ENCODE measurements at regions not wholly inside any gene's neighbourhood (a gene's known extent, or its start where the extent isn't known, plus 50 kb on each side); places are given as distances from the start of the nearest gene placed in this dataset.

GRCh38 chr12:78695749-78696148 lies 168.8 kb upstream of the SYT1 start:
- 95% methylated on average over 2 of the region's 2 CpGs for WGBS
- no peak for DNase-seq

GRCh38 chr12:78696267-78696666 lies 168.3 kb upstream of the SYT1 start:
- H2BK15ac ChIP-seq (ENCODE audit: low read depth, poor library complexity, severe bottlenecking): no peak overlapping the region
- H2AFZ ChIP-seq (ENCODE audit: low read depth, low read length): no peak overlapping the region
- H3K4me3 ChIP-seq (ENCODE audit: insufficient read depth in 1 of 2, low read depth in 1 of 2, low read length in 2 of 2): no peak overlapping the region
- 87% methylated on average over 2 of the region's 2 CpGs for WGBS
- H3K18ac ChIP-seq (ENCODE audit: low read depth in 1 of 2, low read length in 2 of 2): no peak overlapping the region
- H3K23ac ChIP-seq (ENCODE audit: low read length in 2 of 2): no peak overlapping the region
- no peaks in the 10 kb centered on the region for H3K27me3 ChIP-seq (ENCODE audit: control insufficient read depth in 1 of 2, insufficient read depth in 1 of 2, low read length in 2 of 2)
- H3K79me1 ChIP-seq (replicated peaks; ENCODE audit: low read length, poor library complexity, severe bottlenecking): no peaks in the 10 kb centered on the region
- peaks cover 4% of the 10 kb centered on the region for H3K9me3 ChIP-seq (ENCODE audit: control insufficient read depth, low read length)
- H3K4ac ChIP-seq (ENCODE audit: low read depth in 1 of 2, low read length in 2 of 2): no peak overlapping the region
- H4K91ac ChIP-seq (ENCODE audit: low read length): no peak overlapping the region
- DNase-seq: no peak
- no peak overlapping the region for H4K8ac ChIP-seq (ENCODE audit: low read length)
- no peak overlapping the region for H3K4me2 ChIP-seq (ENCODE audit: low read length, poor library complexity, severe bottlenecking)
- no peak overlapping the region for H2BK12ac ChIP-seq (ENCODE audit: low read length in 2 of 2)
- no peaks in the 10 kb centered on the region for H3K36me3 ChIP-seq (ENCODE audit: control insufficient read depth in 1 of 2, insufficient read depth in 2 of 2, low read depth in 1 of 2, low read length in 2 of 2)
- no peak overlapping the region for H3K14ac ChIP-seq (ENCODE audit: low read length in 2 of 2)
- H3K4me1 ChIP-seq (ENCODE audit: control insufficient read depth, insufficient read depth, low read depth, low read length): no peaks in the 10 kb centered on the region
- H3K9ac ChIP-seq (ENCODE audit: low read length): no peak overlapping the region
- no peak overlapping the region for H2BK5ac ChIP-seq (ENCODE audit: low read depth, low read length, poor library complexity, severe bottlenecking)
- no peak overlapping the region for H2AK5ac ChIP-seq (ENCODE audit: low read length, severe bottlenecking)
- H3K27ac ChIP-seq (ENCODE audit: low read length, poor library complexity, severe bottlenecking): no peak overlapping the region
- no peak overlapping the region for H2BK120ac ChIP-seq (ENCODE audit: low read depth, low read length)

More at GRCh38 chr12:78695749-78696148, 168.8 kb upstream of the SYT1 start:
- Histone ChIP-seq H3K23ac (ENCODE audit: low read length in 2 of 2) (no peak overlapping the region), H3K36me3 (ENCODE audit: control insufficient read depth in 1 of 2, insufficient read depth in 2 of 2, low read depth in 1 of 2, low read length in 2 of 2) (no peaks in the 10 kb centered on the region), H2BK15ac (ENCODE audit: low read depth, poor library complexity, severe bottlenecking) (no peak overlapping the region), H3K4me2 (ENCODE audit: low read length, poor library complexity, severe bottlenecking) (no peak overlapping the region), H4K8ac (ENCODE audit: low read length) (no peak overlapping the region), H3K4me1 (ENCODE audit: control insufficient read depth, insufficient read depth, low read depth, low read length) (no peaks in the 10 kb centered on the region), H3K4ac (ENCODE audit: low read depth in 1 of 2, low read length in 2 of 2) (no peak overlapping the region), H2BK120ac (ENCODE audit: low read depth, low read length) (no peak overlapping the region), H3K27me3 (ENCODE audit: control insufficient read depth in 1 of 2, insufficient read depth in 1 of 2, low read length in 2 of 2) (no peaks in the 10 kb centered on the region), H4K91ac (ENCODE audit: low read length) (no peak overlapping the region), H2BK5ac (ENCODE audit: low read depth, low read length, poor library complexity, severe bottlenecking) (no peak overlapping the region), H3K9me3 (ENCODE audit: control insufficient read depth, low read length) (peaks cover 4% of the 10 kb centered on the region), H3K79me1 (replicated peaks; ENCODE audit: low read length, poor library complexity, severe bottlenecking) (no peaks in the 10 kb centered on the region), H2AFZ (ENCODE audit: low read depth, low read length) (no peak overlapping the region), H2AK5ac (ENCODE audit: low read length, severe bottlenecking) (no peak overlapping the region), H3K14ac (ENCODE audit: low read length in 2 of 2) (no peak overlapping the region), H3K9ac (ENCODE audit: low read length) (no peak overlapping the region), H3K18ac (ENCODE audit: low read depth in 1 of 2, low read length in 2 of 2) (no peak overlapping the region), H3K4me3 (ENCODE audit: insufficient read depth in 1 of 2, low read depth in 1 of 2, low read length in 2 of 2) (no peak overlapping the region), H2BK12ac (ENCODE audit: low read length in 2 of 2) (no peak overlapping the region), H3K27ac (ENCODE audit: low read length, poor library complexity, severe bottlenecking) (no peak overlapping the region)

- Histone ChIP-seq H3K27me3 (ENCODE audit: control insufficient read depth in 1 of 2, insufficient read depth in 1 of 2, low read length in 2 of 2) (no peaks in the 10 kb centered on the region), H3K4me2 (ENCODE audit: low read length, poor library complexity, severe bottlenecking) (no peak overlapping the region), H3K9ac (ENCODE audit: low read length) (no peak overlapping the region), H2BK12ac (ENCODE audit: low read length in 2 of 2) (no peak overlapping the region), H3K4me3 (ENCODE audit: insufficient read depth in 1 of 2, low read depth in 1 of 2, low read length in 2 of 2) (no peak overlapping the region), H3K23ac (ENCODE audit: low read length in 2 of 2) (no peak overlapping the region), H4K8ac (ENCODE audit: low read length) (no peak overlapping the region), H3K4me1 (ENCODE audit: control insufficient read depth, insufficient read depth, low read depth, low read length) (no peaks in the 10 kb centered on the region), H2AFZ (ENCODE audit: low read depth, low read length) (no peak overlapping the region), H3K27ac (ENCODE audit: low read length, poor library complexity, severe bottlenecking) (no peak overlapping the region), H2BK15ac (ENCODE audit: low read depth, poor library complexity, severe bottlenecking) (no peak overlapping the region), H3K9me3 (ENCODE audit: control insufficient read depth, low read length) (peaks cover 4% of the 10 kb centered on the region), H2BK120ac (ENCODE audit: low read depth, low read length) (no peak overlapping the region), H2BK5ac (ENCODE audit: low read depth, low read length, poor library complexity, severe bottlenecking) (no peak overlapping the region), H3K18ac (ENCODE audit: low read depth in 1 of 2, low read length in 2 of 2) (no peak overlapping the region), H3K4ac (ENCODE audit: low read depth in 1 of 2, low read length in 2 of 2) (no peak overlapping the region), H3K14ac (ENCODE audit: low read length in 2 of 2) (no peak overlapping the region), H2AK5ac (ENCODE audit: low read length, severe bottlenecking) (no peak overlapping the region), H3K79me1 (replicated peaks; ENCODE audit: low read length, poor library complexity, severe bottlenecking) (no peaks in the 10 kb centered on the region), H4K91ac (ENCODE audit: low read length) (no peak overlapping the region), H3K36me3 (ENCODE audit: control insufficient read depth in 1 of 2, insufficient read depth in 2 of 2, low read depth in 1 of 2, low read length in 2 of 2) (no peaks in the 10 kb centered on the region)
- WGBS: no CpG with 5 or more reads among the region's 2 CpGs
- DNase-seq: no peak
These were observed 166.7 kb upstream of the SYT1 start for GRCh38 chr12:78697817-78698415.

GRCh38 chr12:78698747-78699146 lies 165.8 kb upstream of the SYT1 start:
- Histone ChIP-seq H3K27ac (ENCODE audit: low read length, poor library complexity, severe bottlenecking) (no peak overlapping the region), H3K79me1 (replicated peaks; ENCODE audit: low read length, poor library complexity, severe bottlenecking) (no peaks in the 10 kb centered on the region), H4K91ac (ENCODE audit: low read length) (no peak overlapping the region), H2BK15ac (ENCODE audit: low read depth, poor library complexity, severe bottlenecking) (no peak overlapping the region), H3K9ac (ENCODE audit: low read length) (no peak overlapping the region), H3K4me1 (ENCODE audit: control insufficient read depth, insufficient read depth, low read depth, low read length) (no peaks in the 10 kb centered on the region), H3K4me2 (ENCODE audit: low read length, poor library complexity, severe bottlenecking) (no peak overlapping the region), H3K23ac (ENCODE audit: low read length in 2 of 2) (no peak overlapping the region), H3K18ac (ENCODE audit: low read depth in 1 of 2, low read length in 2 of 2) (no peak overlapping the region), H2AFZ (ENCODE audit: low read depth, low read length) (no peak overlapping the region), H3K27me3 (ENCODE audit: control insufficient read depth in 1 of 2, insufficient read depth in 1 of 2, low read length in 2 of 2) (no peaks in the 10 kb centered on the region), H2BK12ac (ENCODE audit: low read length in 2 of 2) (no peak overlapping the region), H3K9me3 (ENCODE audit: control insufficient read depth, low read length) (peaks cover 3% of the 10 kb centered on the region), H3K4ac (ENCODE audit: low read depth in 1 of 2, low read length in 2 of 2) (no peak overlapping the region), H2BK120ac (ENCODE audit: low read depth, low read length) (no peak overlapping the region), H2AK5ac (ENCODE audit: low read length, severe bottlenecking) (no peak overlapping the region), H3K14ac (ENCODE audit: low read length in 2 of 2) (no peak overlapping the region), H4K8ac (ENCODE audit: low read length) (no peak overlapping the region), H3K36me3 (ENCODE audit: control insufficient read depth in 1 of 2, insufficient read depth in 2 of 2, low read depth in 1 of 2, low read length in 2 of 2) (no peaks in the 10 kb centered on the region), H2BK5ac (ENCODE audit: low read depth, low read length, poor library complexity, severe bottlenecking) (no peak overlapping the region), H3K4me3 (ENCODE audit: insufficient read depth in 1 of 2, low read depth in 1 of 2, low read length in 2 of 2) (no peak overlapping the region)
- WGBS: 100% methylated on average over 1 of the region's 1 CpG
- DNase-seq: peak; percentile 13

Measured in mesenchymal stem cell (in vitro differentiated cells and primary cell).